ENCODE measurements at regions not wholly inside any gene's neighbourhood (a gene's known extent, or its start where the extent isn't known, plus 50 kb on each side); places are given as distances from the start of the nearest gene placed in this dataset.
A peak's percentile ranks its signal among the peaks of the same experiment; 100 is the strongest.
"Not testable (repeated sequence)": the region's sequence is repeated elsewhere in the genome, so short reads cannot be mapped to it uniquely, and the experiment has no call there.

DNA sequence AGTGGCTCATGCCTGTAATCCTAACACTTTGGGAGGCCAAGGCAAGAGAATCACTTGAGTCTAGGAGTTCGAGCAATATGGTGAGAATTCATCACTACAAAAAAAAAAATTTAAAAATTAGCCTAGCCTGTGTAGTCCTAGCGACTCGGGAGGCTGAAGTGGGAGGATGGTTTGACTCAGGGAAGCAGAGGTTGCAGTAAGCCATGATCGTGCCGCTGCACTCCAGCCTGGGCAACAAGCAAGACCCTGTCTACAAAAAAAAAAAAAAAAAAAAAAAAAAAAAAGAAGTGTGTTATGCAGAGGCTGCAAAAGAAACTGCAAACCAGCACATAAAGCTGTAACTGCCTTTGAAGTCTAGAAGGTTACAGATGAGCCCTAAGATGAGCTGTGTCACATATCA lies 116.9 kb upstream of the SLC1A3 start:
- DNase-seq: no peak

GRCh38 chr5:36491856-36492255 lies 114.5 kb upstream of the SLC1A3 start:
- DNase-seq: no peak

DNA sequence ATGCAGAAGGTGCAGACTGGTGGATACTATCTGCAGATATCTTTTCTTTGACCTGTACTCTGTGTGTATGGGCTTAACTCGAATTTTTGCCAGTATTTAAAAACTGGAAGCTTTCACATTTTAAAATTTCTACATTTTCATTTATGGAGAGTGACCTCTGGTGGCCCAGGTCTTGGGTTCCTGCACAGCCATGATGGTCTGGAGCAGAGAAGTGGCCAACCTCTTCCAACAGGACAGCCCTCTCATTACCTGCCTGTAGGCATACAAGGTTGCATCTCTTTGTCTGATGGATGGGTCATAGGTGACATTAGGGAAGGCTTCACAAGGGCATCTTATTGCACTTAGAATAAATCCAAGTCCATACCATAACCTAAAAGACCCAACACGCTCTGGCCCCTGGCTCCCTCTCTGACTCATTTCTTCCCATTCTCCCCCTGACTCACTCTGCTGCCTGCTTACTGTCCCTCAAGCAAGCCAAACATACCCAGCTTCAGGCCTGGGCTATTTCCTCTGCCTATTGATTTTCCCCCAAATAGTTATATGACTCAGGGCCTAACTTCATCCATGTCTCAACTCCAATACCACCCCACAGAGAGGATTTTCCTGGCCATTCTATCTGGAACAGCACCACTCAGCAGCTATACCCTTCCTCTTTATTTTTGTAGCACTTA lies 113.3 kb upstream of the SLC1A3 start:
- DNase-seq: no peak

GRCh38 chr5:36494028-36494427 lies 112.4 kb upstream of the SLC1A3 start:
- no peak for DNase-seq

- no peak for DNase-seq
Observed at GRCh38 chr5:36494841-36495601, 111.4 kb upstream of the SLC1A3 start.

- DNase-seq: no peak
Observed at GRCh38 chr5:36495611-36496010, 110.8 kb upstream of the SLC1A3 start.

GRCh38 chr5:36496471-36496870 lies 109.9 kb upstream of the SLC1A3 start:
- DNase-seq: no peak

DNA sequence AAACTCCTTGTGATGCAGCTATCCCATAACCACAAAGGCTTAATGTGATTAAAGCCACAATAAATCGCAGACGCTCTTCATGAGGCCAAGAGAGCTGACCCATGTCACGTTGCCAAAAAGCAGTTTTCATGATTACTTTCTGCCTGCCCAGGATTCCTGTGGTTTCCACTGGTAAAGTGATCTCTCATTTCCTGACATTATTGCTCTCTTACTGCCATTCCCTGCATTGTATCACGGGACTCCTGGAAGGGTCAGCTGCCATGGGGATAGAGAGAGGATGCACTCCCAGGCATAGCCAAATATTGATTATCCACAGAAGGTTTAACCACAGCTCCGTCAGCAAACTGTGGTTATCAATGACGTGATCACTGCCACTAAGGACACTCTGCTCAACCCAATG lies 103.8 kb upstream of the SLC1A3 start:
- no peak for DNase-seq

DNA sequence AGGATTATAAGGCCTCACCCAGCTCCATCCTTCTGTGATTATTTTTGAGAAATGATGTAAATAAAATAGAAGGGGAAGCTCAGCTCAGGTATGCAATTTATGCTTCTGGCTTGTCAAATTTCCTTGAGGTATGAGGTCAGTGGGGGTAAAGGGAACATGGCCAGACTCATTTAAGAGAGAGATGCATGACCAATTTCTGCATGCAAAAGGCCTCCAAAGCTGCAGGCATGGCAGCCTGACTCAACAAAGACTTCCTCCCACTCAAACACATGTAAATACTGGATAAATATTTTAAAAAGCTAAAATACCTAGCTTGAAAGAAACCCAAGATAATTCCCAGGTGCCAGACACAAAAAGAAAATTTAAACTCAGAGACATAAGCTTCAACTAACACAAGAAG lies 101.4 kb upstream of the SLC1A3 start:
- no peak for DNase-seq

- DNase-seq: peak; percentile 49
Observed at GRCh38 chr5:36507332-36507952, 99.0 kb upstream of the SLC1A3 start.

GRCh38 chr5:36508331-36508730 lies 98.1 kb upstream of the SLC1A3 start:
- DNase-seq: not testable (repeated sequence)

GRCh38 chr5:36513647-36514046 lies 92.8 kb upstream of the SLC1A3 start:
- not testable (repeated sequence) for DNase-seq

DNA sequence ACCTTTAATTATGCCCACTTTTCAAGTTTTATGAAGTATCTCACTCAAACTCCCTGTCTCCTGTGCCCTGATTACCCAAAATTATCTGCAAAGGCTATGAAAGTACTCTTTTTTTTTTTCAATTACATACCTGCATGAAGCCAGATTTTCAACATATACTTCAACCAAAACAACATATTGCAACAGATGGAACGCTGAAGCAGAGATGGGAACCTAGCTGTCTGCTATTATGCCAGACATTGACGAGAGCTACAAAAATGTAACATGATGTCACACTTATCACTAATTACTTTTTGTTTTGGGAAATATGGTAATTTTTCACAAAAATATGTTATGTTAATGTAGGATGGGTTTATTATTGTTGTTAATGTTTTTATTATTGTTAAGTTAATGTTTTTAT lies 86.5 kb upstream of the SLC1A3 start:
- DNase-seq: no peak

DNA sequence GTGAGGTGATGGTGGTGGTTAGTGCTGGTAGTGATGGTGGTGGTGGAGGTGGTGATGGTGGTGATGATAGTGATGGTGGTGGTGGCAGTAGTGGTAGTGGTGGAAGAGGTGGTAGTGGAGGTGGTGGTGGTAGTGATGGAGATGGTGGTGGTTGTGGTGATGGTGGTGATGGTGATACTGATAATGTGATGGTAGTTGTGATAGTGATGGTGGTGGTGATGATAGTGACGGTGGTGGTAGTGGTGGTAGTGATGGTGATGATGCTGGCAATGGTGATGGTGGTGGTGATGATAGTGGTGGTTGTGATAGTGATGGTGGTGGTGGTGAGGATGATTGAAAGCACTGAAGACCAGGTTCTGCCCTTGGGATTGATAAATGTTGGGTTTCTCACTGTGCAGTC lies 85.2 kb upstream of the SLC1A3 start:
- no peak for DNase-seq

GRCh38 chr5:36521838-36522745 lies 84.3 kb upstream of the SLC1A3 start:
- DNase-seq: no peak

GRCh38 chr5:36522746-36523065 lies 83.7 kb upstream of the SLC1A3 start:
- DNase-seq: no peak

DNA sequence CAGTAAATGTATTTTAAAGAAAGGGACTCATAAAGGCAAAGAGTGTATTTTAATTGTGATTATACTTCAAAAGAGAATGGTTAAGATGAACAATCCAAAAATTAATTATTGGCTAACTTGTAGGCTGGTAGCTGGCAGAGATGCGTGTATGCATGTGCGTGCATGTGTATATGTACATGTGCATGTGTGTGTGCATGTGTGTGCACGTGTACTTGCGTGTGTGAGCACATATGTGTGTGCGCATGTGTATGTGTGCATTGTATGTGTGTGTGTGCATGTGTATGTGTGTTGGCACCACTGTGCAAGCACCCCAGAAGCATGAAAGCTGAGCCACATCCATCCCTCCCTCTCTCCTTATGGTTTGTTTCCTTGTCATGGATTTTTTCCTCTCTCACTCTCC lies 83.0 kb upstream of the SLC1A3 start:
- no peak for DNase-seq

- no peak for DNase-seq
Observed at GRCh38 chr5:36523926-36524325, 82.5 kb upstream of the SLC1A3 start.

GRCh38 chr5:36526537-36526936 lies 79.9 kb upstream of the SLC1A3 start:
- DNase-seq: no peak

DNA sequence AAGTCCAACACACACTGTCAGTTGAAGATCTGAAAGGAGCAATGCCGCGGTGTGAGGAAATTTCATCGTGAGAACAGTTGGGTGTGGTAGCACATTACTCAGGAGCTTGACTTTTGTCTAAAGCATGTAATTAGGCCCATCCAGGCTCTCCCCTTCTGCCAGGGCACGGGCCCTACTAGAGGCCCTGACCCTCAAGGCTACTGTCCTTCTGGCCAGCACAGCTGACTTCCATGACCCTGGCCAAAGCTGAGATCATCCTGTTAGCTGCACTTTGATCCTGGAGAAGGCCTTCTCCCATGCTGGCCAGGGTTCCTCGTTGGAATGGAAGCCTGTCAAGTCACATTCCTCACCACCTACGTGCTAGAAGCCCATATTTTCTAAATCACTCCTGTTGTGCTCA lies 77.8 kb upstream of the SLC1A3 start:
- DNase-seq: no peak

DNA sequence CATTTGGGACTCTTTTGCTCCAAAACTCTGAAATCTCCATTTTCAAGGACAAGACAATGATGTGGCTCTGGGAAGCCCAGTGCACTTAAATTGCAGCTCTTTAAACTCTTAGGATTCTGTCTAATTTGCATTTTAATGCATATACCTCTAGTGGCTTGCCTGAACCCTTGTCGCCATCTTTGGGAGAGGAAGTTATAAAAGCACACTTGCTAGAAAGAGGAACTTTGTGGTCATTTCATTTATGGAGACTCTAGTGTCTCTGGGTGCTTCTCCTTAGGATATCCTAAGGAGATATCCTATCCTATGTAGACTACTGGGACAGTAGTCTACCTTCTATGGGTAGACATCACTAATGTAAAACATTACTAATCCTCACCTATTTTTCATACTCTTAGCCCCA lies 77.3 kb upstream of the SLC1A3 start:
- no peak for DNase-seq

GRCh38 chr5:36530215-36530614 lies 76.2 kb upstream of the SLC1A3 start:
- no peak for DNase-seq

- no peak for DNase-seq
Observed at GRCh38 chr5:36531401-36531800, 75.0 kb upstream of the SLC1A3 start.

All from activated CD4-positive, alpha-beta T cell treated with anti-CD3 and anti-CD28 coated beads for 1 hour (primary cell).